ENCODE measurements at regions not wholly inside any gene's neighbourhood (a gene's known extent, or its start where the extent isn't known, plus 50 kb on each side); places are given as distances from the start of the nearest gene placed in this dataset.

DNA sequence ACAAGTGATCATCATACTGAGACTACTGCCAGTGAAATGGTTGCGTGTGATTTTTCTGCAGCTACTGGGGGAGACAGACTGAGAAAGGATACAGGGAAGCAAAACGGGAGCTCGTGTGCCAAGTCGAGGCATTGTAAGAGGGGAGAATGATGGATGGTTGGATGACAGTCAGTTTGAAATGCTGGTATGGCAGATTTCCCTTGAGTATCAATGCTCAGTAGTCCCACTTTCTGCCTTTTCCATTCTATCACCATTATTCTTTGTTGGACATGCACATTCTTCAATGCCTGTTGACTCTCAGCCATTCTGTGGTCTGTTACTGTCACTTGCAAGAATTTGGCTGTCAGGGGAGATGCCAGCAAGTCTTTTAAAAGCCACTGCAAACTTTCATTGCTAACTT, 510.6 kb upstream of the RBFOX1 start:
- TF ChIP-seq, protein P1, sequence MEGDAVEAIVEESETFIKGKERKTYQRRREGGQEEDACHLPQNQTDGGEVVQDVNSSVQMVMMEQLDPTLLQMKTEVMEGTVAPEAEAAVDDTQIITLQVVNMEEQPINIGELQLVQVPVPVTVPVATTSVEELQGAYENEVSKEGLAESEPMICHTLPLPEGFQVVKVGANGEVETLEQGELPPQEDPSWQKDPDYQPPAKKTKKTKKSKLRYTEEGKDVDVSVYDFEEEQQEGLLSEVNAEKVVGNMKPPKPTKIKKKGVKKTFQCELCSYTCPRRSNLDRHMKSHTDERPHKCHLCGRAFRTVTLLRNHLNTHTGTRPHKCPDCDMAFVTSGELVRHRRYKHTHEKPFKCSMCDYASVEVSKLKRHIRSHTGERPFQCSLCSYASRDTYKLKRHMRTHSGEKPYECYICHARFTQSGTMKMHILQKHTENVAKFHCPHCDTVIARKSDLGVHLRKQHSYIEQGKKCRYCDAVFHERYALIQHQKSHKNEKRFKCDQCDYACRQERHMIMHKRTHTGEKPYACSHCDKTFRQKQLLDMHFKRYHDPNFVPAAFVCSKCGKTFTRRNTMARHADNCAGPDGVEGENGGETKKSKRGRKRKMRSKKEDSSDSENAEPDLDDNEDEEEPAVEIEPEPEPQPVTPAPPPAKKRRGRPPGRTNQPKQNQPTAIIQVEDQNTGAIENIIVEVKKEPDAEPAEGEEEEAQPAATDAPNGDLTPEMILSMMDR (conservative IDR thresholded peaks at IDR 0.05; ENCODE audit: low read depth, low read length), result no peak
- TF ChIP-seq EZH2 (IDR thresholded peaks at IDR 0.05; ENCODE audit: low read length, unreplicated experiment) (no peak), EZH2phosphoT487 (IDR thresholded peaks at IDR 0.05; ENCODE audit: borderline replicate concordance, low read length) (no peak)
